ENCODE measurements at regions not wholly inside any gene's neighbourhood (a gene's known extent, or its start where the extent isn't known, plus 50 kb on each side); places are given as distances from the start of the nearest gene placed in this dataset.

DNA sequence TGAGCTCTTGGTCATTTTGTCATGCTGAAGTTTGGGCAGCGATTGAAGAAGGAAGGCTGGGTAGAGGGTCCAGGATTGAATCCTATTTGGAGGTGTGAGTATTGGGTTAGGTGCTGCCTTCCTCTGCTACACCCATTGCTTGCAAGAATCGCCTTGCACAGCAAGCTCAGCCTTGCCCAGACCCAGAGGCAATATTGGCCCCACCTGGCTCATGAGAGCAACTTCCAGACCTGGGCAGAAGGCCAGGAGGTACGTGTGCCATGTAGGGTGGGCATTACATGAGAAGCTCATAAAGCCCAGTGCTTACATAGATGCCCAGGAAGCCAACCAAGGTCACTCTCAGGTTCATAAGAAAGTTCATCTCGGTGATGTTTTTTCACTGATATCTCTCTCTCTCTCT is 718.0 kb downstream of the EFNB2 start:
- Histone ChIP-seq H3K27me3 (ENCODE audit: low read depth, low read length) (no peaks in the 10 kb centered on the region), H3K4me2 (ENCODE audit: low read length) (no peak overlapping the region), H3K9ac (ENCODE audit: low read length) (no peak overlapping the region), H3K36me3 (replicated peaks; ENCODE audit: low read depth, low read length) (no peaks in the 10 kb centered on the region), H2AFZ (ENCODE audit: low read depth, low read length) (no peak overlapping the region), H3K4me1 (ENCODE audit: low read length) (no peaks in the 10 kb centered on the region), H3K27ac (ENCODE audit: low read length) (no peak overlapping the region), H3K4me3 (ENCODE audit: low read length) (no peak overlapping the region), H3K79me2 (ENCODE audit: low read length) (no peaks in the 10 kb centered on the region), H4K20me1 (ENCODE audit: insufficient read depth, low read length) (no peaks in the 10 kb centered on the region), H3K9me3 (ENCODE audit: insufficient read depth, low read length) (no peaks in the 10 kb centered on the region)
- no peak for TF ChIP-seq EZH2phosphoT487 (IDR thresholded peaks at IDR 0.05; ENCODE audit: low read depth)
- TF ChIP-seq, protein P1, sequence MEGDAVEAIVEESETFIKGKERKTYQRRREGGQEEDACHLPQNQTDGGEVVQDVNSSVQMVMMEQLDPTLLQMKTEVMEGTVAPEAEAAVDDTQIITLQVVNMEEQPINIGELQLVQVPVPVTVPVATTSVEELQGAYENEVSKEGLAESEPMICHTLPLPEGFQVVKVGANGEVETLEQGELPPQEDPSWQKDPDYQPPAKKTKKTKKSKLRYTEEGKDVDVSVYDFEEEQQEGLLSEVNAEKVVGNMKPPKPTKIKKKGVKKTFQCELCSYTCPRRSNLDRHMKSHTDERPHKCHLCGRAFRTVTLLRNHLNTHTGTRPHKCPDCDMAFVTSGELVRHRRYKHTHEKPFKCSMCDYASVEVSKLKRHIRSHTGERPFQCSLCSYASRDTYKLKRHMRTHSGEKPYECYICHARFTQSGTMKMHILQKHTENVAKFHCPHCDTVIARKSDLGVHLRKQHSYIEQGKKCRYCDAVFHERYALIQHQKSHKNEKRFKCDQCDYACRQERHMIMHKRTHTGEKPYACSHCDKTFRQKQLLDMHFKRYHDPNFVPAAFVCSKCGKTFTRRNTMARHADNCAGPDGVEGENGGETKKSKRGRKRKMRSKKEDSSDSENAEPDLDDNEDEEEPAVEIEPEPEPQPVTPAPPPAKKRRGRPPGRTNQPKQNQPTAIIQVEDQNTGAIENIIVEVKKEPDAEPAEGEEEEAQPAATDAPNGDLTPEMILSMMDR (IDR thresholded peaks at IDR 0.05; ENCODE audit: low read depth, low read length), result no peak

DNA sequence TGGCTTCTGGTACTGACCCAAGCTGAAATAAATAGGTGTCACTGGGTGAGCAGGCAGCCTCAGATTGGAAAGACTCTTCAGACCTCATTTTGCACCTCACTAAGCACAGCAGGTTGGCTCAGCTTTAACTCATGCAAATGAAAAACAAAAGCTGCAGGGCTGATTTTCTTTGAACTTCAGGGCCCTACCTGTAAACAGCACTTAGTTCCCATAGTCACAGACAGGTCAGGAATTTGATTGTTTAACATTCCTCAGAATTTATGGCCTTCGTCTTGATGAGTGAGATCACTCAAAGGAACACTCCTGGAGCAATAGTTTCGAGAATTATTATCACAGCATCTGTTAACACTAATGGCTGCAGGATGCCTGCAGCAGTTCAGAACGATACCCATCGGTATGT is 718.5 kb downstream of the EFNB2 start:
- TF ChIP-seq, protein P1 (IDR thresholded peaks at IDR 0.05; ENCODE audit: low read depth, low read length), result no peak
- TF ChIP-seq EZH2phosphoT487 (IDR thresholded peaks at IDR 0.05; ENCODE audit: low read depth), result no peak
- H2AFZ ChIP-seq (ENCODE audit: low read depth, low read length), result no peak overlapping the region
- no peak overlapping the region for H3K9ac ChIP-seq (ENCODE audit: low read length)
- no peak overlapping the region for H3K27ac ChIP-seq (ENCODE audit: low read length)
- no peaks in the 10 kb centered on the region for H3K36me3 ChIP-seq (replicated peaks; ENCODE audit: low read depth, low read length)
- no peaks in the 10 kb centered on the region for H4K20me1 ChIP-seq (ENCODE audit: insufficient read depth, low read length)
- no peaks in the 10 kb centered on the region for H3K27me3 ChIP-seq (ENCODE audit: low read depth, low read length)
- H3K4me2 ChIP-seq (ENCODE audit: low read length), result no peak overlapping the region
- H3K4me3 ChIP-seq (ENCODE audit: low read length), result no peak overlapping the region
- no peaks in the 10 kb centered on the region for H3K79me2 ChIP-seq (ENCODE audit: low read length)
- H3K9me3 ChIP-seq (ENCODE audit: insufficient read depth, low read length), result no peaks in the 10 kb centered on the region
- H3K4me1 ChIP-seq (ENCODE audit: low read length), result no peaks in the 10 kb centered on the region

DNA sequence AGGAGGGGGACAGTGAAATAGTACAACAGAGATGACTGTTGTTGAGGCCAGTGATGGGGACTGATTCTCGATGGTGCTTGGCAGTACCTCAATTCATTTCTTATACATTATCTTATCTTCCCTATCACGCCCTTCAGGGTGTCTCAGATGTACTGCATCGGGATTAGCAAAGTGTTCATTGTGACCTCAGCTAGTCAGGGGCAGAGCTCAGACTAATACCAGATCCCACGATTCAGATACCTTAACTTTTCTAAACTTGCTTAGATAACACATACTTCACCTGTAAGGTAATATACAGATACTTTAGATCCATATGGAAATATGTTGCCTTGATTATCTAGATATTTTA is 720.6 kb downstream of the EFNB2 start:
- Histone ChIP-seq H3K4me2 (ENCODE audit: low read length) (no peak overlapping the region), H4K20me1 (ENCODE audit: insufficient read depth, low read length) (no peaks in the 10 kb centered on the region), H3K27ac (ENCODE audit: low read length) (no peak overlapping the region), H3K4me1 (ENCODE audit: low read length) (no peaks in the 10 kb centered on the region), H3K9ac (ENCODE audit: low read length) (no peak overlapping the region), H3K4me3 (ENCODE audit: low read length) (no peak overlapping the region), H3K27me3 (ENCODE audit: low read depth, low read length) (no peaks in the 10 kb centered on the region), H2AFZ (ENCODE audit: low read depth, low read length) (no peak overlapping the region), H3K9me3 (ENCODE audit: insufficient read depth, low read length) (no peaks in the 10 kb centered on the region), H3K79me2 (ENCODE audit: low read length) (no peaks in the 10 kb centered on the region), H3K36me3 (replicated peaks; ENCODE audit: low read depth, low read length) (no peaks in the 10 kb centered on the region)
- no peak for TF ChIP-seq EZH2phosphoT487 (IDR thresholded peaks at IDR 0.05; ENCODE audit: low read depth)

DNA sequence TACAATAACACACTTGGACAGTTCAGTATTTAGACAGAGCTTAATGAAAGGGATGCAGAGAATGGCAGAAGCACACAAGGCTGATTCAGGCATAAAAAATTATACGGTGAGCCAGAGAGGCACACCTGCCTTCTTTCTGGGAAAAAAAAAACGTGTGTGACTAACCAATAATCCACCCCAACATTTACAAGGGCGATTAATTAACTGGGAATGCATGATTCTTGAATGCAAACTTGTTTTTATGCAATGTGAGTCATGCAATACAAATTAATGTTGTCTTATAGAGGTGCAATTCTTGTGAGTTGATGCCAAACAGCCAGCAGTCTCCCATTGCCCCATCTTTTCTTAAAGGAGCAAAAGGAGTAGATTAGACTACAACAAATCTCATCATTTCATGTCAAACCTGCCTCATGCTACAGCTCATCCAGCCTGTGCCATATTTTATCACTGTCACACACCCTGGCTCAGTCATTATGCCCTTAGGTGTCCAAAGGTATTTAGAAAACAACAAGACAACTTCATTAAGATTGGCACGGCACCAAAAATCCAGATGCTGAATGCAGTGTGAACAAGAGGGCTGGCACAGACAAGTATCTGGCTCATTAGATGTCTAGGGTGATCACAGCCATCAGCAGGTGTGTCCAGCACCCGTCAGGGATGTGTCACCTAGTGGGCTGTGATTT is 721.1 kb downstream of the EFNB2 start:
- H3K9ac ChIP-seq (ENCODE audit: low read length), result no peak overlapping the region
- H3K79me2 ChIP-seq (ENCODE audit: low read length), result no peaks in the 10 kb centered on the region
- H3K9me3 ChIP-seq (ENCODE audit: insufficient read depth, low read length), result no peaks in the 10 kb centered on the region
- H2AFZ ChIP-seq (ENCODE audit: low read depth, low read length), result no peak overlapping the region
- no peaks in the 10 kb centered on the region for H4K20me1 ChIP-seq (ENCODE audit: insufficient read depth, low read length)
- TF ChIP-seq EZH2phosphoT487 (IDR thresholded peaks at IDR 0.05; ENCODE audit: low read depth), result no peak
- TF ChIP-seq, protein P1 (IDR thresholded peaks at IDR 0.05; ENCODE audit: low read depth, low read length), result no peak
- no peaks in the 10 kb centered on the region for H3K36me3 ChIP-seq (replicated peaks; ENCODE audit: low read depth, low read length)
- H3K4me2 ChIP-seq (ENCODE audit: low read length), result no peak overlapping the region
- no peaks in the 10 kb centered on the region for H3K4me1 ChIP-seq (ENCODE audit: low read length)
- H3K4me3 ChIP-seq (ENCODE audit: low read length), result no peak overlapping the region
- H3K27ac ChIP-seq (ENCODE audit: low read length), result no peak overlapping the region
- H3K27me3 ChIP-seq (ENCODE audit: low read depth, low read length), result no peaks in the 10 kb centered on the region

DNA sequence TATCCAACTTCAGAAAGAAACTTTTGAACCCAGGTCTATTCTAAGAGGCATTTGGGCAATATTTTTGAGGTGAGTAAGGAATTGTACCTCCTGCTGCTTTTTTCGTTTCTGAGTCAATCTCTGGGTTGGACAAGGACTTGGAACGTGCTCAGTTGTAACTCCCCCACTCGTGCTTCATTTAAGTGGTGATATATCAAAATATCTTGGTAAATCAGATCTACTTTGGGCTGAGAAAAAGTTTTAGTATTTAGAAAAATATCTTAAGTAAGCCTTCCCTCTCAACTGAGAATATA is 728.9 kb downstream of the EFNB2 start:
- Histone ChIP-seq H3K27ac (ENCODE audit: low read length) (no peak overlapping the region), H4K20me1 (ENCODE audit: insufficient read depth, low read length) (no peaks in the 10 kb centered on the region), H3K4me1 (ENCODE audit: low read length) (no peaks in the 10 kb centered on the region), H3K27me3 (ENCODE audit: low read depth, low read length) (no peaks in the 10 kb centered on the region), H3K4me2 (ENCODE audit: low read length) (no peak overlapping the region), H3K9ac (ENCODE audit: low read length) (no peak overlapping the region), H3K36me3 (replicated peaks; ENCODE audit: low read depth, low read length) (no peaks in the 10 kb centered on the region), H3K4me3 (ENCODE audit: low read length) (no peak overlapping the region), H3K79me2 (ENCODE audit: low read length) (no peaks in the 10 kb centered on the region), H2AFZ (ENCODE audit: low read depth, low read length) (no peak overlapping the region), H3K9me3 (ENCODE audit: insufficient read depth, low read length) (no peaks in the 10 kb centered on the region)
- TF ChIP-seq, protein P1 (IDR thresholded peaks at IDR 0.05; ENCODE audit: low read depth, low read length), result no peak
- TF ChIP-seq EZH2phosphoT487 (IDR thresholded peaks at IDR 0.05; ENCODE audit: low read depth), result no peak

All from OCI-LY3 (cell line).